Aorta (tissue), 5 donors: ENCODE measurements at regions not wholly inside any gene's neighbourhood (a gene's known extent, or its start where the extent isn't known, plus 50 kb on each side); places are given as distances from the start of the nearest gene placed in this dataset.
"Not testable (repeated sequence)": the region's sequence is repeated elsewhere in the genome, so short reads cannot be mapped to it uniquely, and the experiment has no call there.

Experiments used
- ATAC-seq: fragments of 200-7000 bp; cut with Tn5 transposase; one replicate; pipeline ENCODE4 v1.9.1; 2022; ENCODE audit warnings: moderate library complexity; ENCODE audit not compliant: low FRiP score
- DNase-seq, 2 donors: peaks; one replicate each; pipeline ENCODE4 v3.0.0-alpha.2; 2020
- H3K27ac ChIP-seq, 2 donors: one replicate each; pipeline ENCODE4 v1.5.1; 2013; ENCODE audit warnings: low read length in 2 of 2, mild to moderate bottlenecking in 2 of 2, moderate library complexity in 2 of 2, control low read depth in 1 of 2, inconsistent platforms in 1 of 2, low read depth in 1 of 2
- H3K27me3 ChIP-seq, 2 donors: one replicate each; pipeline ENCODE4 v1.6.1; 2013; ENCODE audit warnings: control low read depth in 1 of 2, low read length in 1 of 2, mild to moderate bottlenecking in 1 of 2, moderate library complexity in 1 of 2; ENCODE audit not compliant: insufficient read depth in 2 of 2, control insufficient read depth in 1 of 2
- H3K36me3 ChIP-seq, 2 donors: one replicate each; pipeline ENCODE4 v1.6.1; 2013; ENCODE audit warnings: control low read depth in 1 of 2, low read length in 1 of 2, mild to moderate bottlenecking in 1 of 2; ENCODE audit not compliant: insufficient read depth in 2 of 2, control insufficient read depth in 1 of 2
- H3K4me1 ChIP-seq, 2 donors: one replicate each; pipeline ENCODE4 v1.6.1; 2013; ENCODE audit warnings: low read length in 2 of 2, control low read depth in 1 of 2, mild to moderate bottlenecking in 1 of 2, moderate library complexity in 1 of 2; ENCODE audit not compliant: insufficient read depth in 2 of 2, control insufficient read depth in 1 of 2
- H3K4me3 ChIP-seq, 2 donors: one replicate each; pipeline ENCODE4 v1.5.1; 2013; ENCODE audit warnings: low read length in 2 of 2, control low read depth in 1 of 2, mild to moderate bottlenecking in 1 of 2
- H3K9me3 ChIP-seq: one replicate; pipeline ENCODE4 v1.6.1; 2013; ENCODE audit warnings: mild to moderate bottlenecking, low read length; ENCODE audit not compliant: control insufficient read depth
- WGBS, 2 donors: extraction: QIAGEN DNeasy Blood & Tissue Kit; methylation state at CpG; one replicate each; pipeline ENCODE4 v1.1.7; 2013; 5-methylcytosine and 5-hydroxymethylcytosine counted together
- intact Hi-C, 2 donors: fragments of 100-400 bp; cut with DNase I; formaldehyde crosslinking; loops; one replicate each; pipeline versions ENCODE4 v1.14.2 to v1.15.0; 2022
- donor health status: healthy with polysubstance abuse.
- donor health status: Bipolar disorder and iron deficiency.
- donor health status: DM: no; HTN: no; CAD: no.
- donor health status: DM: no; HTN: no; CAD: no.
- donor health status: DM: yes; HTN: yes; CAD: no.

- DNase-seq (no peak), ATAC-seq (no peak)
- Histone ChIP-seq H3K27ac (no peak overlapping the region), H3K4me1 (no peaks in the 10 kb centered on the region), H3K4me3 (no peak overlapping the region), H3K27me3 (no peaks in the 10 kb centered on the region), H3K9me3 (no peaks in the 10 kb centered on the region), H3K36me3 (no peaks in the 10 kb centered on the region)
- intact Hi-C loops = no loop called here
- 93 to 96% methylated on average over 1 of the region's 1 CpG for WGBS, 2 donors
Measured at GRCh38 chr7:25678215-25678614, 449.9 kb upstream of the NPVF start.

- H3K27me3 ChIP-seq = no peaks in the 10 kb centered on the region
- intact Hi-C loops = loop anchor here in 1 of 2 donors (5.0 kb wide), 1 partner anchor 37 kb away; no protein-coding TSS in a partner anchor
- no peak for DNase-seq
- H3K9me3 ChIP-seq = no peaks in the 10 kb centered on the region
- no peak overlapping the region for H3K4me3 ChIP-seq
- no peaks in the 10 kb centered on the region for H3K36me3 ChIP-seq
- H3K27ac ChIP-seq = no peak overlapping the region
- no peak for ATAC-seq
- H3K4me1 ChIP-seq = no peaks in the 10 kb centered on the region
Measured at GRCh38 chr7:25680636-25681035, 452.4 kb upstream of the NPVF start.

- no peak for DNase-seq
- no peak overlapping the region for H3K4me3 ChIP-seq
- H3K36me3 ChIP-seq = no peaks in the 10 kb centered on the region
- intact Hi-C loops = loop anchor here in 1 of 2 donors (5.0 kb wide), 1 partner anchor 33 kb away; no protein-coding TSS in a partner anchor
- H3K9me3 ChIP-seq = no peaks in the 10 kb centered on the region
- H3K27me3 ChIP-seq = no peaks in the 10 kb centered on the region
- WGBS, 2 donors = 94 to 99% methylated on average over 4 of the region's 4 CpGs
- no peaks in the 10 kb centered on the region for H3K4me1 ChIP-seq
- no peak overlapping the region for H3K27ac ChIP-seq
- ATAC-seq = no peak
Measured at GRCh38 chr7:25684360-25684759, 456.1 kb upstream of the NPVF start.

GRCh38 chr7:25686493-25686892, 458.2 kb upstream of the NPVF start:
- Histone ChIP-seq H3K27me3 (no peaks in the 10 kb centered on the region), H3K4me3 (no peak overlapping the region), H3K9me3 (no peaks in the 10 kb centered on the region), H3K36me3 (no peaks in the 10 kb centered on the region), H3K4me1 (no peaks in the 10 kb centered on the region), H3K27ac (no peak overlapping the region)
- intact Hi-C loops = no loop called here
- no peak for DNase-seq
- 89 to 99% methylated on average over 4 of the region's 4 CpGs for WGBS, 2 donors
- no peak for ATAC-seq

GRCh38 chr7:25694211-25694610, 457.8 kb upstream of the NFE2L3 start:
- Histone ChIP-seq H3K27me3 (no peaks in the 10 kb centered on the region), H3K9me3 (no peaks in the 10 kb centered on the region), H3K36me3 (no peaks in the 10 kb centered on the region), H3K4me1 (no peaks in the 10 kb centered on the region), H3K4me3 (no peak overlapping the region), H3K27ac (no peak overlapping the region)
- DNase-seq (no peak), ATAC-seq (no peak)
- 79 to 88% methylated on average over 2 of the region's 2 CpGs for WGBS, 2 donors
- intact Hi-C loops = no loop called here

GRCh38 chr7:25694699-25695098, 457.3 kb upstream of the NFE2L3 start:
- Histone ChIP-seq H3K36me3 (no peaks in the 10 kb centered on the region), H3K9me3 (no peaks in the 10 kb centered on the region), H3K4me1 (no peaks in the 10 kb centered on the region), H3K4me3 (no peak overlapping the region), H3K27me3 (no peaks in the 10 kb centered on the region), H3K27ac (no peak overlapping the region)
- intact Hi-C loops = no loop called here
- 87 to 92% methylated on average over 4 of the region's 4 CpGs for WGBS, 2 donors
- DNase-seq = no peak
- no peak for ATAC-seq

GRCh38 chr7:25696571-25696970, 455.4 kb upstream of the NFE2L3 start:
- DNase-seq = no peak
- H3K4me3 ChIP-seq = no peak overlapping the region
- intact Hi-C loops = no loop called here
- H3K4me1 ChIP-seq = no peaks in the 10 kb centered on the region
- no peaks in the 10 kb centered on the region for H3K9me3 ChIP-seq
- no peaks in the 10 kb centered on the region for H3K27me3 ChIP-seq
- no peak for ATAC-seq
- 96 to 98% methylated on average over 2 of the region's 2 CpGs for WGBS, 2 donors
- no peaks in the 10 kb centered on the region for H3K36me3 ChIP-seq
- H3K27ac ChIP-seq = no peak overlapping the region

GRCh38 chr7:25698451-25699113, 453.4 kb upstream of the NFE2L3 start:
- Histone ChIP-seq H3K9me3 (no peaks in the 10 kb centered on the region), H3K27me3 (no peaks in the 10 kb centered on the region), H3K4me1 (no peaks in the 10 kb centered on the region), H3K27ac (no peak overlapping the region), H3K36me3 (no peaks in the 10 kb centered on the region), H3K4me3 (no peak overlapping the region)
- DNase-seq (no peak), ATAC-seq (no peak)
- intact Hi-C loops = no loop called here
- 65 to 68% methylated on average over 5 of the region's 5 CpGs for WGBS, 2 donors

- DNase-seq, H3K36me3 ChIP-seq, H3K9me3 ChIP-seq, H3K4me3 ChIP-seq, H3K4me1 ChIP-seq, intact Hi-C loops, H3K27me3 ChIP-seq, ATAC-seq, H3K27ac ChIP-seq: not testable (repeated sequence)
- WGBS, 2 donors = 90 to 94% methylated on average over 7 of the region's 7 CpGs
Measured at GRCh38 chr7:25700141-25700540, 451.9 kb upstream of the NFE2L3 start.
